CD4-positive, alpha-beta T cell (primary cell): ENCODE measurements at regions not wholly inside any gene's neighbourhood (a gene's known extent, or its start where the extent isn't known, plus 50 kb on each side); places are given as distances from the start of the nearest gene placed in this dataset.

Experiments used
- ATAC-seq: fragments of 200-7000 bp; cut with Tn5 transposase; one replicate; pipeline ENCODE4 v1.10.0; 2022; ENCODE audit warnings: mild to moderate bottlenecking; ENCODE audit not compliant: poor library complexity
- CTCF ChIA-PET: fragments of 350-600 bp; sonication (Branson Sonifier 250); formaldehyde crosslinking; loops from one replicate; lab custom pipeline; 2021; ENCODE audit warnings: antibody characterized with exemption, inconsistent platforms; lab: Charles Lee
- POLR2A ChIA-PET: fragments of 350-600 bp; sonication (Branson Sonifier 250); formaldehyde crosslinking; loops from one replicate; lab custom pipeline; 2021; ENCODE audit warnings: antibody characterized with exemption, inconsistent platforms; lab: Charles Lee
- DNase-seq, 14 experiments: peaks; one replicate each; pipeline ENCODE4 v3.0.0-alpha.2; 2013 to 2020; ENCODE audit warnings: mixed read lengths in 2 of 14
- H3K27ac ChIP-seq, 2 donors: one replicate each; pipeline versions ENCODE4 v1.5.1 to v1.7.0; 2013; ENCODE audit warnings: low read length in 2 of 2, low read depth in 1 of 2, mild to moderate bottlenecking in 1 of 2
- H3K27me3 ChIP-seq, 2 experiments: 1 replicate in 1 of 2; 2 replicates in 1 of 2; pipeline versions ENCODE4 v1.6.1 to v1.7.0; 2013; ENCODE audit warnings: low read length in 2 of 2, control low read depth in 1 of 2, mild to moderate bottlenecking in 1 of 2, moderate library complexity in 1 of 2; ENCODE audit not compliant: insufficient read depth in 2 of 2, control insufficient read depth in 1 of 2
- H3K36me3 ChIP-seq: one replicate; pipeline ENCODE4 v1.6.1; 2013; ENCODE audit warnings: low read length, control low read depth; ENCODE audit not compliant: insufficient read depth
- H3K4me1 ChIP-seq: one replicate; pipeline ENCODE4 v1.6.1; 2013; ENCODE audit warnings: low read length, control low read depth; ENCODE audit not compliant: insufficient read depth
- H3K4me3 ChIP-seq: one replicate; pipeline ENCODE4 v1.5.1; 2013; ENCODE audit warnings: mild to moderate bottlenecking, low read length, moderate library complexity
- H3K9me3 ChIP-seq, 2 experiments: 1 replicate in 1 of 2; 2 replicates in 1 of 2; pipeline versions ENCODE4 v1.6.1 to v1.7.0; 2013; ENCODE audit warnings: low read length in 2 of 2, mild to moderate bottlenecking in 2 of 2, control low read depth in 1 of 2, moderate library complexity in 1 of 2; ENCODE audit not compliant: control insufficient read depth in 1 of 2, insufficient read depth in 1 of 2
- H3K27ac Mint-ChIP-seq: one replicate; pipeline ENCODE4 v1.8.0; 2020; ENCODE audit warnings: mixed read lengths
- H3K27me3 Mint-ChIP-seq: one replicate; pipeline ENCODE4 v1.8.0; 2021; ENCODE audit warnings: mixed read lengths
- H3K36me3 Mint-ChIP-seq: one replicate; pipeline ENCODE4 v1.8.0; 2021; ENCODE audit warnings: low read depth, mixed read lengths
- H3K4me1 Mint-ChIP-seq: one replicate; pipeline ENCODE4 v1.8.0; 2021; ENCODE audit warnings: low read depth, mixed read lengths
- H3K4me3 Mint-ChIP-seq: one replicate; pipeline ENCODE4 v1.8.0; 2020; ENCODE audit warnings: mild to moderate bottlenecking, mixed read lengths
- H3K9me3 Mint-ChIP-seq: one replicate; pipeline ENCODE4 v1.8.0; 2020; ENCODE audit warnings: mixed read lengths
- intact Hi-C, 2 experiments: fragments of 100-400 bp; cut with DNase I in 1 of 2; cut with micrococcal nuclease in 1 of 2; formaldehyde crosslinking; loops; one replicate each; pipeline versions ENCODE4 v1.15.1 to v1.9.0; 2023 to 2025; cut with DNase I, micrococcal nuclease
- TF ChIP-seq, protein P1 (sequence below): fragments of 200-600 bp; IDR thresholded peaks from one replicate; pipeline ENCODE4 v1.8.0; 2022; ENCODE audit warnings: antibody characterized with exemption, mild to moderate bottlenecking

- Mint-ChIP-seq H3K9me3 (peaks cover 13% of the 10 kb centered on the region), H3K27me3 (no peaks in the 10 kb centered on the region), H3K27ac (no peak overlapping the region), H3K4me1 (no peaks in the 10 kb centered on the region), H3K4me3 (no peak overlapping the region), H3K36me3 (no peaks in the 10 kb centered on the region)
- H3K9me3 ChIP-seq: peaks cover 4 to 9% of the 10 kb centered on the region in 2 experiments
- H3K27me3 ChIP-seq: no peaks in the 10 kb centered on the region
- H3K4me3 ChIP-seq: no peak overlapping the region
- no peaks in the 10 kb centered on the region for H3K4me1 ChIP-seq
- DNase-seq (no peak), ATAC-seq (no peak)
- no peaks in the 10 kb centered on the region for H3K36me3 ChIP-seq
- no peak overlapping the region for H3K27ac ChIP-seq
- POLR2A ChIA-PET: no interaction called here
- intact Hi-C loops: no loop called here
- TF ChIP-seq, protein P1, sequence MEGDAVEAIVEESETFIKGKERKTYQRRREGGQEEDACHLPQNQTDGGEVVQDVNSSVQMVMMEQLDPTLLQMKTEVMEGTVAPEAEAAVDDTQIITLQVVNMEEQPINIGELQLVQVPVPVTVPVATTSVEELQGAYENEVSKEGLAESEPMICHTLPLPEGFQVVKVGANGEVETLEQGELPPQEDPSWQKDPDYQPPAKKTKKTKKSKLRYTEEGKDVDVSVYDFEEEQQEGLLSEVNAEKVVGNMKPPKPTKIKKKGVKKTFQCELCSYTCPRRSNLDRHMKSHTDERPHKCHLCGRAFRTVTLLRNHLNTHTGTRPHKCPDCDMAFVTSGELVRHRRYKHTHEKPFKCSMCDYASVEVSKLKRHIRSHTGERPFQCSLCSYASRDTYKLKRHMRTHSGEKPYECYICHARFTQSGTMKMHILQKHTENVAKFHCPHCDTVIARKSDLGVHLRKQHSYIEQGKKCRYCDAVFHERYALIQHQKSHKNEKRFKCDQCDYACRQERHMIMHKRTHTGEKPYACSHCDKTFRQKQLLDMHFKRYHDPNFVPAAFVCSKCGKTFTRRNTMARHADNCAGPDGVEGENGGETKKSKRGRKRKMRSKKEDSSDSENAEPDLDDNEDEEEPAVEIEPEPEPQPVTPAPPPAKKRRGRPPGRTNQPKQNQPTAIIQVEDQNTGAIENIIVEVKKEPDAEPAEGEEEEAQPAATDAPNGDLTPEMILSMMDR: no peak
- CTCF ChIA-PET: no interaction called here
These were observed 234.0 kb downstream of the SDHAF3 start for GRCh38 chr7:97351488-97351887.

DNA sequence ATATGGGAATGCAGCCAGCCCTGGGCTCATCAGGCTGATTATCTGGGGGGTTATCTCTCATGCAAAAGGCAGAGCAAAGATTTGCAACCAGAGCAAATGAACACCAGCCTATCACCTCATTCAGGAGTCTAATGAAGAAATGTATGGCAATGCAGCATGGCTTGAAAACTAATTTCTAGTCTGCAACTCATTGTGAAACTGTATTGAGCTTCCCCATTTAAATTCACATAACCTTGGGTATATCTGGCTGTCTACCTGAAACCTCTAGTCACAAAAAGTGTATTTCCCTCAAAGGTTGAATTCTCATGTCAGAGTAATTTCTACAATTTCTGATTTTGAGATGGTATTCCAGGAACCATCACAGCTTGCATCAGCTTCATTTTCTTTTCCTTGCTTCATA is 240.0 kb downstream of the SDHAF3 start:
- H3K4me1 ChIP-seq: no peaks in the 10 kb centered on the region
- peaks cover 0 to 4% of the 10 kb centered on the region in 2 experiments for H3K9me3 ChIP-seq
- H3K4me3 ChIP-seq: no peak overlapping the region
- POLR2A ChIA-PET: no interaction called here
- TF ChIP-seq, protein P1: no peak
- H3K27me3 Mint-ChIP-seq: no peaks in the 10 kb centered on the region
- no peak for ATAC-seq
- CTCF ChIA-PET: no interaction called here
- no peaks in the 10 kb centered on the region for H3K36me3 Mint-ChIP-seq
- H3K27me3 ChIP-seq: no peaks in the 10 kb centered on the region
- H3K4me3 Mint-ChIP-seq: no peak overlapping the region
- intact Hi-C loops: no loop called here
- H3K27ac ChIP-seq: no peak overlapping the region
- no peak for DNase-seq
- no peak overlapping the region for H3K27ac Mint-ChIP-seq
- no peaks in the 10 kb centered on the region for H3K36me3 ChIP-seq
- peaks cover 6% of the 10 kb centered on the region for H3K9me3 Mint-ChIP-seq
- no peaks in the 10 kb centered on the region for H3K4me1 Mint-ChIP-seq

DNA sequence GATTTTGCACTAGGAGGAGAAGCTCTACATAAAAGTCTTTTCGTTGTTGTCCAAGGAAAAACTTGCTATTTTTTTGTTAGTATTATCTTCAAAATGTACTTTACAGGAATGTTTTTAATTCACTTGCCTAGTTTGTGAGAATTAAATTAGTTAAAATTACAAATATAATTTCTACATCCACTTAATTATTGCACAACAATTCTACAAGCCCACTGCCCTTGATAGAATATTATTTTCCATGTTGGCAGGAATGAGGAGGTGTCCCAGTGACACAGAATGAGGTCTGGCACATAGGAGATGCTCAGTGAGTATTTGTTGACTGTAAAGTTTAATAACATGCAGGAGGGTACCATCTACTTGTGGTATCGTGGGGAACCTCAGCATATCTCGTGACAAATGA is 255.4 kb downstream of the SDHAF3 start:
- CTCF ChIA-PET: no interaction called here

More for the DNA sequence above, 255.4 kb downstream of the SDHAF3 start:
- Histone ChIP-seq H3K9me3 (no peaks in the 10 kb centered on the region), H3K4me3 (no peak overlapping the region), H3K27ac (no peak overlapping the region), H3K27me3 (peaks cover 0 to 3% of the 10 kb centered on the region in 2 experiments), H3K4me1 (no peaks in the 10 kb centered on the region), H3K36me3 (no peaks in the 10 kb centered on the region)
- no peaks in the 10 kb centered on the region for H3K9me3 Mint-ChIP-seq
- H3K27me3 Mint-ChIP-seq: no peaks in the 10 kb centered on the region
- POLR2A ChIA-PET: no interaction called here
- H3K36me3 Mint-ChIP-seq: no peaks in the 10 kb centered on the region
- no peak overlapping the region for H3K4me3 Mint-ChIP-seq
- H3K27ac Mint-ChIP-seq: no peak overlapping the region
- TF ChIP-seq, protein P1: no peak
- no peak for DNase-seq
- no peak for ATAC-seq
- intact Hi-C loops: no loop called here
- no peaks in the 10 kb centered on the region for H3K4me1 Mint-ChIP-seq
